Muscle of leg (tissue), 3 donors: ENCODE measurements at regions not wholly inside any gene's neighbourhood (a gene's known extent, or its start where the extent isn't known, plus 50 kb on each side); places are given as distances from the start of the nearest gene placed in this dataset.
"Not testable (repeated sequence)": the region's sequence is repeated elsewhere in the genome, so short reads cannot be mapped to it uniquely, and the experiment has no call there.

Experiments
- DNase-seq: peaks from one replicate; pipeline ENCODE4 v3.0.0; 2013
- H3K27ac ChIP-seq: one replicate; pipeline ENCODE4 v1.5.1; 2013; ENCODE audit warnings: mild to moderate bottlenecking, low read length, control low read depth
- H3K27me3 ChIP-seq: one replicate; pipeline ENCODE4 v1.6.1; 2013; ENCODE audit warnings: low read length; ENCODE audit not compliant: control insufficient read depth, insufficient read depth
- H3K36me3 ChIP-seq: one replicate; pipeline ENCODE4 v1.6.1; 2013; ENCODE audit warnings: low read length; ENCODE audit not compliant: control insufficient read depth, insufficient read depth
- H3K4me1 ChIP-seq: one replicate; pipeline ENCODE4 v1.6.1; 2013; ENCODE audit warnings: low read length; ENCODE audit not compliant: control insufficient read depth, insufficient read depth
- H3K4me3 ChIP-seq: one replicate; pipeline ENCODE4 v1.5.1; 2013; ENCODE audit warnings: low read length, control low read depth
- H3K9me3 ChIP-seq: replicated peaks from 2 replicates; pipeline ENCODE4 v1.6.1; 2013; ENCODE audit warnings: low read depth, low read length; ENCODE audit not compliant: control insufficient read depth
- WGBS: methylation state at CpG from one replicate; pipeline ENCODE4 v1.1.5; 2013; ENCODE audit warnings: missing lambda C conversion rate; ENCODE audit not compliant: insufficient coverage; 5-methylcytosine and 5-hydroxymethylcytosine counted together

DNA sequence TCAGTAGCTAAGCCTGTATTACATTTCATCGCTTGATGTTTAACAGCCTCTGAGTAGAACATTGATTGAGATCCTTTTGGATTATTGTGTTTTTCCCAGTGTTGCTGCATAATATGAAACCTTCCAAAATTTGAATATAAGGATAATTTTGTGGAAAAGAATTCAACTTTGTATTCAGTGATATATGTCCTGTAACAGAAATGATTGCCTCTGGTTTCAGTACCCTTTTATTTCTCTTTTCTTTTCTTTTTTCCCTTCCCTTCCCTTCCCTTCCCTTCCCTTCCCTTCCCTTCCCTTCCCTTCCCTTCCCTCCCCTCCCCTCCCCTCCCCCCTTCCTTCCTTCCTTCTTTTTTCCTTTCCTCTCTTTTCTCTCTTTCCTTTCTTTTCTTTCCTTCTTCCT is 74.6 kb downstream of the UTRN start:
- Histone ChIP-seq H3K27me3 (no peaks in the 10 kb centered on the region), H3K4me1 (peaks cover 5% of the 10 kb centered on the region), H3K27ac (no peak overlapping the region), H3K36me3 (no peaks in the 10 kb centered on the region), H3K4me3 (no peak overlapping the region), H3K9me3 (no peaks in the 10 kb centered on the region)
- WGBS: no CpG with 5 or more reads among the region's 1 CpG
- DNase-seq: no peak

DNA sequence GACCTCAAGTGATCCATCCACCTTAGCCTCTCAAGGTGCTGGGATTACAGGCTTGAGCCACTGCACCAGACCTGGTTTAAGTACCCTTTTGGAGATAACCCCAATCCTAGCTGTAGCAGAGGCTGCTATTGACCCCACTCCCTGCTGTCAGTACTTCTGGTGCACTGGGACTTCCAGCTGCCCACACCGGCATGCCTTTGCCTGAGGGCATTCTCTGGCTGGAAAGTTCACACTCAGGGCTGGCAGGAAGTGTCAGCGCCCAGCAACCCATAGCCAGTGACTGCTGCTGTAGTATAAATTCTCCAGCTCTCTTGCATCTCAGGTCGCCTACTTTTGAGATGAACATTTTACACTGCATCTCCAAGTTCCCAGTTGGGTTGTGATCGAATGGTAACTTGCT is 75.3 kb downstream of the UTRN start:
- Histone ChIP-seq H3K9me3 (no peaks in the 10 kb centered on the region), H3K36me3 (no peaks in the 10 kb centered on the region), H3K27me3 (no peaks in the 10 kb centered on the region), H3K4me3 (no peak overlapping the region), H3K27ac (no peak overlapping the region), H3K4me1 (peaks cover 5% of the 10 kb centered on the region)
- DNase-seq: no peak
- WGBS: 91% methylated on average over 1 of the region's 4 CpGs

DNA sequence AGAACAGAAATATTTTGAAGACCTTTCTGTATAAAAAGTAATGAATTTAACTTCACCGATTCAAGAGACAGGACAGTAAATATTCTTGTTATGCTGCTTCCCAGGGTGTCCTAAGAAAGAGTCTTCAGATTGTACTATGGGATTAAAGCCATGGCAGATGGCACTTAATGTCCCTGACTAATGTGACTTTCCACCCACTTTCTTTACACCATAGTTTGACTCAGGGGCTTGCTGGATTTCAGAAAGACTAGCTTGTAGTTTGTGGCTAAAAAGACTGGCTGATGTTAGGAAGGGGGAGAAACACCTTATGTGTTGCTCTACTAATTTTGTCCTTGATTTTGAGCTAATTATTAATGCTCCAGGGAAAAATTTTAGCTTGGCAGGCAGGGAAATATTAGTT is 75.9 kb downstream of the UTRN start:
- no CpG with 5 or more reads among the region's 1 CpG for WGBS
- Histone ChIP-seq H3K27me3 (no peaks in the 10 kb centered on the region), H3K27ac (no peak overlapping the region), H3K4me1 (peaks cover 5% of the 10 kb centered on the region), H3K9me3 (no peaks in the 10 kb centered on the region), H3K4me3 (no peak overlapping the region), H3K36me3 (no peaks in the 10 kb centered on the region)
- no peak for DNase-seq

DNA sequence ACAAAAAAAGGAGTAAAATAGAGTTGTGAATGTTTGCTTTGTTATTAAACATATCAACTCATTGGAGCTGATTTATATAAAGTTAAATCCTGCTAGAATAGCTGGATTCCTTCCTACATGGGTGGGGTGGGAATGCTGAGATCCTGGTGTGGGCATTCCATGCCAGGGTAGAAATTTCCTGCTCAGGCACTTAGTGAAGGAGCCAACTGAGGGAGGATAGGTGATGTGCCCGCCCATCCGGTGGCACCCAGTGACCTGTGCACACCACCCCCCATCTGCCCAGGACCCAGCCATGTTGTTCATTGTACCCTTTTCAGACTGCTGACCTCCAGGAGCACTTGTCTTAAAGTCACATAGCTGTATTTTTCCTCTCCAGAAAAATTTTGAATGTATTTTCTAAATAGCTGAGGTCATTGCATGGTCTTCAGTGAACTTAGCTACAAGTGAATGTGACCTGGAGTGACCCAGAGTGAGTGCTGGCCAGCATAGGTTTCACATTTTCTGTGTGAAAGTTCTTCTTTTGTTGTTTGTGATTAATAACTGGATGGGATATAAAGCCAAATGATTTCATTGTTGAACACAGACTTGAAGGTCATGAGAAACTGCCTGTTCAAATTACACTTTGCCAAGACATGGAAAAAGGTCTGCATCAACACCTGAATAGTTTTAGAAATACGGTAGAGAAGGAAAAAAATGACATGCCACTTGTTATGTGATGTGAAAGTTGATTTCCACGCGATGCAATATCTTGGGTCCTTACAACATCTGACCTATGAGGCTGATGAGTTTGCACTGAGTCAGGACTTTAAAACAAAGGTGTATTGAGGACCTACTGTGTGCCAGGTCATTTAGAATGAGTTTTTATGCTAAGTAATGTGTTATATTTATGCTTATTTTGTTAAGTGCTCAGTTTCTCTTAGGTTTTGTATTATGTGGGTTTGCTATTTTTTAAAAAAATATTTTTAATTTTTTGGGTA is 77.2 kb downstream of the UTRN start:
- DNase-seq: no peak
- Histone ChIP-seq H3K36me3 (no peaks in the 10 kb centered on the region), H3K4me1 (peaks cover 5% of the 10 kb centered on the region), H3K4me3 (no peak overlapping the region), H3K27me3 (no peaks in the 10 kb centered on the region), H3K9me3 (no peaks in the 10 kb centered on the region), H3K27ac (no peak overlapping the region)
- WGBS: 93% methylated on average over 2 of the region's 5 CpGs

DNA sequence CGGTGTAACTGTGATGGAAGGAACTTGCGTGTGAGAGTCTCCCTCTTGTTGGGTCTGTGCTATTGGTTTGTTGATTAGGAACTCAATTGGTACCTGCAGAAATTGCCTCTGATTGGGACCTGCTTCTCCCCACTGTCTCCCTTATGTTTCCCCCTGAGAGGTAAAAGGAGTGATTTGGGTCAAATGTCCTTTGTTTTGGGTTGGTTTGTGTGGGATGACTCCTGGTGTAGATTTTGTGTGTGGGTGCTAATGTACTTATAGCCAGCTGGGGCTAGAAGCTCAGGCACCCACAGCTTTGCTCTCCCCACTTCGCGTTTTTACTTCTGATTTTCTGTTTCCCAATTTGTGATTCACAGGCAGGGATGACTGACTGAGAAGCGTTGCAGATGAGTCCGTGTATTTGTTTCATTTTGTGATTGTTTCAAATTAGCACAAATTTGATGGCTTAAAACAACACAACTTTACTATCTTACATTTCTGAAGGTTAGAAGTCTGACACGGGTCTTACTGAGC is 79.1 kb downstream of the UTRN start:
- Histone ChIP-seq H3K4me1 (peaks cover 5% of the 10 kb centered on the region), H3K27ac (no peak overlapping the region), H3K4me3 (no peak overlapping the region)

DNA sequence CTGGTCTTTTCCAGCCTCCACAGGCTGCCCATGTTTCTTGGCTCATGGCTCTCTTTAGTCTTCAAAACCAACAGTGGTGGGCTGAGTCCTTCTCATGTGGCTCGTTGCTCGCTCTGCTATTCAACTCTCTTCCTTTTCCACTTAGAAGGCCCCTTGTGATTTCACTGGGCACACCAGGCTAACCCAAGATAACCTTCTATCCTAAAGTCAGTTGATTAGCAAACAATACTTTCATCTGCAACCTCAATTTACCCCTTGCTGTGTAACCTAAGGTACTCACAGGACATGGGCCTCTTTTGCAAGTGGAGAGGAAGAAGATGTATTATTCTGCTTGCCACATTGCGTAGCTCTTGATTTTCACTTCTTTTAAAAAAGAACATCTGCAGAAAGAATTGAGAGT is 79.6 kb downstream of the UTRN start:
- Histone ChIP-seq H3K9me3 (no peaks in the 10 kb centered on the region), H3K4me3 (no peak overlapping the region), H3K27ac (no peak overlapping the region), H3K36me3 (no peaks in the 10 kb centered on the region), H3K27me3 (no peaks in the 10 kb centered on the region), H3K4me1 (peaks cover 5% of the 10 kb centered on the region)
- 80% methylated on average over 2 of the region's 3 CpGs for WGBS
- DNase-seq: no peak

More for the DNA sequence above, 79.1 kb downstream of the UTRN start:
- H3K9me3 ChIP-seq: no peaks in the 10 kb centered on the region
- no peaks in the 10 kb centered on the region for H3K27me3 ChIP-seq
- H3K36me3 ChIP-seq: no peaks in the 10 kb centered on the region
- WGBS: 87% methylated on average over 3 of the region's 7 CpGs
- no peak for DNase-seq

DNA sequence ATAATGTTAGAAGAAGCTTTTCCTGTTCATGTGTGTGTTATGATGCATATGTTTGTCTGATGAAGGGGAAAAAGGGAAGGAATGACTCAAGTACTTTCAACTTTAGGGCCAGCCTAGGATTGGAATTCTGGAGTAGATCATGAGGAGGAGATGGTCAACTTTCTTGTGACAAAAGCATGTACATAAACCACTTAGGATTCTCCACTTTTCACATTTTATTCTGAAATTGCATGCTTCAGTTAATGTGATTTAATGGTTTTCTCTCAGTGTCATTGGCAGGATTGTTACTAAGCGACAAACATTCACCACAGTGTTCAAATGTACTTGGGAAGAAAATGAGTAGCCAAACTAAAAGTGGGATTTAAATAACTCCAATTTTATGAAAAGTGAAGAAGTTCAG is 80.1 kb downstream of the UTRN start:
- no peak overlapping the region for H3K27ac ChIP-seq
- peaks cover 5% of the 10 kb centered on the region for H3K4me1 ChIP-seq
- H3K27me3 ChIP-seq: no peaks in the 10 kb centered on the region
- DNase-seq: peak; percentile 59
- no peak overlapping the region for H3K4me3 ChIP-seq
- WGBS: no CpG with 5 or more reads among the region's 1 CpG
- peaks cover 2% of the 10 kb centered on the region for H3K9me3 ChIP-seq
- H3K36me3 ChIP-seq: no peaks in the 10 kb centered on the region

DNA sequence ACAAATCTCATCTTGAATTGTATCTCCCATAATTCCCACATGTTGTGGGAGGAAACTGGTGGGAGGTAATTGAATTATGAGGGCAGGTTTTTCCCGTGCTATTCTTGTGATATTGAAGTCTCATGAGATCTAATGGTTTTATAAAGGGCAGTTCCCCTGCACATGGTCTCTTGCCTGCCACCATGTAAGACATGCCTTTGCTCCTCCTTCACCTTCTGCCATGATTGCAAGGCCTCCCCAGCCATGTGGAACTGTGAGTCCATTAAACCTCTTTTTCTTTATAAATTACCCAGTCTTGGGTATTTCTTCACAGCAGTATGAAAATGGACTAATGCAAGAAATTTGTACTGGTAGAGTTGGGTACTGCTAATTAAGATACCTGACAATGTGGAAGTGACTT is 84.6 kb downstream of the UTRN start:
- H3K4me3 ChIP-seq, H3K36me3 ChIP-seq, H3K27ac ChIP-seq, H3K9me3 ChIP-seq, H3K27me3 ChIP-seq, H3K4me1 ChIP-seq, DNase-seq: not testable (repeated sequence)
- WGBS: no CpG with 5 or more reads among the region's 1 CpG

DNA sequence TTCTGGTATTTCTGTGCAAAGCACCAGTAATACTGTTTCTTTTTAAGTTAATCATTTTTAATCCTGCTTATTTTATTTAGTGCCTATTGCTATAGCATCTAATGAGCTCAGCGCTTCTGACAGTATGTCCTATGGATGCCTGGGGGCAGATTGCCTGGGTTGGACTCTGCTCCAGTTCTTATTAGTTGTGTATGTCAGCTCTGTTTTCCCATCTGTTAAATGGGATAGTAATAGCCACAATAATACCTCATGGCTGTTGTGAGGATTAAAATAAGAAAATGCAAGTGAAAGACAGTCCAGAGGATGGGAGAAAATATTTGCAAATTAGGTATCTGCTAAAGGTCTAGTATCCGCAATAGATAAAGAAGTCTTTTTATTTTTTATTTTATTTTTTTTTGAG is 87.0 kb downstream of the UTRN start:
- Histone ChIP-seq H3K36me3 (no peaks in the 10 kb centered on the region), H3K9me3 (peaks cover 2% of the 10 kb centered on the region), H3K27ac (no peak overlapping the region), H3K4me3 (no peak overlapping the region), H3K27me3 (no peaks in the 10 kb centered on the region), H3K4me1 (no peaks in the 10 kb centered on the region)
- no peak for DNase-seq
- no CpG with 5 or more reads among the region's 2 CpGs for WGBS

DNA sequence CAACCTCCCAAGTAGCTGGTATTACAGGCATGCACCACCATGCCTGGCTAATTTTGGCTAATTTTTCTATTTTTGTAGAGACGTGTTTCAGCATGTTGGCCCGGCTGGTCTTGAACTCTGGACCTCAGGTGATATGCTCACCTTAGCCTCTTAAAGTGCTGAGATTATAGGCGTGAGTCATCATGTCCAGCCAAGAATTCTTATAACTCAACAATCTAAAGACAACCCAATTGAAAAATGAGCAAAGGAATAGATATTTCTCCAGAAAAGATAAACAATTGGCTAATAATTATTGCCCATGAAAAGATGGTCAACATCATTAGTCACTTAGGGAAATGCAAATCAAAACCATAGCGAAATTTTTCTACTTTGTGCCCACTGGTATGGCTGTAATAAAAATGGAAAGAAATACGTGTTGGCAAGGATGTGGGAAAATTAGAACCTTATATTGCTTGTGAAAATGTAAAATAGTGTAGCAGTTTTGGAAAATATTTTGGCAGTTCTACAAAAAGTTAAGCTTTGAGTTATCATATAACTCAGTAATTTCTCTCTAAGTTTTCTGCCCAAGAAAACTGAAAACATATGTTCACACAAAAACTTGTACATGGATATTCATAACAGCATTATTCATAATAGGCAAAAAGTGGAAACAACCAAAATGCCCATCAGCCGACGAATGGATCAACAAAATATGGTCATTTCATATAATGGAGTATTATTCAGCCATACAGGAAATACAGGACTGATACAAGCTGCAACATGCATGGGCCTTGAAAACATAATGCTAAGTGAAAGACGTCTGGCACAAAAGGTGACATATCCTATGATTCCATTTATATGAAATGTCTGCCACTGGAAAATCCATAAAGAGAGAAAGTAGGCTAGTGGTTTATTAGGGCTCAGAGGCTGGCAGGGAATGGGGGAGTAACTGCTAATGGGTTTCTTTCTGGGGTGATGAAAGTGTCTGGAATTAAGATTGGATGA is 87.8 kb downstream of the UTRN start:
- Histone ChIP-seq H3K9me3 (peaks cover 2% of the 10 kb centered on the region), H3K4me3 (no peak overlapping the region), H3K4me1 (no peaks in the 10 kb centered on the region), H3K27me3 (no peaks in the 10 kb centered on the region), H3K27ac (no peak overlapping the region), H3K36me3 (no peaks in the 10 kb centered on the region)
- 80% methylated on average over 1 of the region's 8 CpGs for WGBS
- peak; percentile 57 for DNase-seq
